ENCODE measurements at regions not wholly inside any gene's neighbourhood (a gene's known extent, or its start where the extent isn't known, plus 50 kb on each side); places are given as distances from the start of the nearest gene placed in this dataset.

DNA sequence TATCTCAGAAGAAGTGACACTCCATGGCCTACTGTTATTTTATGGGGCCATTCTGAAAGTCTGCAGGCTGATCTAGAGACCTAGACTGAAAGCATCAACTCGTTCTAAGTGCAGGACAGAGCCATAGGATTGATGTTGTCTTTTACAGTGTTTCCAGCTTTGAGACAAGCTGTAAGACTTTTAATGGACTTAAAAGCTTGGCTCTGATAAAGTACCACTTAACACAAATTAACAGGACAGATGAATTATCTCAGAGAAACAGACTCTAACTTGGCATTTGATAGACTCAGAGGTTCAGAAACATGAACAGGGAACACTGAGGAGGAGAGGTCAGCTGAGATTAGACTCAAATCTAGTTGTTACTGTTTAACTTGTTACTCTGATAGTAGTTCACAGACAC is 203.2 kb downstream of the TLR4 start:
- DNase-seq (ENCODE audit: extremely low read depth, low read depth) = no peak
- TF ChIP-seq, protein P1, sequence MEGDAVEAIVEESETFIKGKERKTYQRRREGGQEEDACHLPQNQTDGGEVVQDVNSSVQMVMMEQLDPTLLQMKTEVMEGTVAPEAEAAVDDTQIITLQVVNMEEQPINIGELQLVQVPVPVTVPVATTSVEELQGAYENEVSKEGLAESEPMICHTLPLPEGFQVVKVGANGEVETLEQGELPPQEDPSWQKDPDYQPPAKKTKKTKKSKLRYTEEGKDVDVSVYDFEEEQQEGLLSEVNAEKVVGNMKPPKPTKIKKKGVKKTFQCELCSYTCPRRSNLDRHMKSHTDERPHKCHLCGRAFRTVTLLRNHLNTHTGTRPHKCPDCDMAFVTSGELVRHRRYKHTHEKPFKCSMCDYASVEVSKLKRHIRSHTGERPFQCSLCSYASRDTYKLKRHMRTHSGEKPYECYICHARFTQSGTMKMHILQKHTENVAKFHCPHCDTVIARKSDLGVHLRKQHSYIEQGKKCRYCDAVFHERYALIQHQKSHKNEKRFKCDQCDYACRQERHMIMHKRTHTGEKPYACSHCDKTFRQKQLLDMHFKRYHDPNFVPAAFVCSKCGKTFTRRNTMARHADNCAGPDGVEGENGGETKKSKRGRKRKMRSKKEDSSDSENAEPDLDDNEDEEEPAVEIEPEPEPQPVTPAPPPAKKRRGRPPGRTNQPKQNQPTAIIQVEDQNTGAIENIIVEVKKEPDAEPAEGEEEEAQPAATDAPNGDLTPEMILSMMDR (IDR thresholded peaks at IDR 0.05; ENCODE audit: low read depth, low read length) = no peak

DNA sequence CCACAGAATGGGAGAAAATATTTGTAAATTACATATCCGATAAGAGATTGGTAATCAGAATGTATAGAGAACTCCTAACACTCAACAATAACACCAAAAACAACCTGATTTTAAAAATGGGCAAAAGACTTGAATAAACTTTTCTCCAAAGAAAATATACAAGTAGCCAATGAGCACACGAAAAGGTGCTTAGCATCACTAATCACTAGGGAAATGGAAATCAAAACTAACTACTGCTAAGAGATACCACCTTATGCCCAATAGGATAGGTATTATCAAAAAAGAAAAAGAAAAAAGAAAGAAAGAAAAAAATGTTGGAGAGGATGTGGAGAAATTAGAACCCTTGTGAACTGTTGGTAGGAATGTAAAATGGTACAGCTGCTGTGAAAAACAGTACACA is 212.1 kb downstream of the TLR4 start:
- TF ChIP-seq, protein P1 (IDR thresholded peaks at IDR 0.05; ENCODE audit: low read depth, low read length) = no peak
- DNase-seq (ENCODE audit: extremely low read depth, low read depth) = no peak

DNA sequence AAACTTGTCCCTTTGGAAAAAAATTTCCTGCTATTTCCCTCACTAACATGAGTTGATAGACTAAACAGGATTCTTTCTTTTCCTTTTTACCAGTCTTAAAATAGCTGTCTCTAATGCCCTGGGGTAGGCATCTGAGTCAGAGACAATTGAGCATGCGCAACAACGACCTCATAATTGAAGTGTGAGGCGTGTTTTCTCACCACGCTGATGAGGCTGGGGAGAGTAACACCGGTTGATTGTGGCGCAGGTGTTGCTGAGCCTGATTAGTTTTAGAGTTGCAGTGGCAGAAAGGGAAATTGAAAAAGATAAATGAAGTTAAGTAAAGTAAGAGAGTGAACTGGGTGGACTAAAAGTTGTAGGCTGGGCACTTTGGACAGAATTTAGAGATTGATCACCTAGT is 213.7 kb downstream of the TLR4 start:
- DNase-seq (ENCODE audit: extremely low read depth, low read depth) = no peak
- TF ChIP-seq, protein P1 (IDR thresholded peaks at IDR 0.05; ENCODE audit: low read depth, low read length) = no peak

DNA sequence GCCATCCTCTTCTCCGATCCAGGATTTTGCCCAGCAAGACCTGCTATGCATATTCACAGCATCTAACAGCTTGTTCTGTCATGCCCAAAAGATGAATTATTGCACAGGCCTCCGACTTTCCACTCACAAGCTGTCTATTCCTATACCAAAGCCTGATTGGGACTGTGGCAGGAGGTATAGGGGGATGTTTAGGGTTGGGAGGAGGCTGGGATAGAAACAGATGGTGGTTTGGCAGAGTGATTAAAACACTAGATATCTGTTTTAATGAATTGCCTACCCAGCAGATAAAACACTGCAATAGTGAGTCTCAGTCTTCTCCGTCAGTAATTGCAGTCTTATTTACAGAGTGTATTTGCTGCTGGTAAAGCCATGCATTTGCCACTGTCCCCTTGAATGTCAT is 215.3 kb downstream of the TLR4 start:
- TF ChIP-seq, protein P1 (IDR thresholded peaks at IDR 0.05; ENCODE audit: low read depth, low read length) = no peak

DNA sequence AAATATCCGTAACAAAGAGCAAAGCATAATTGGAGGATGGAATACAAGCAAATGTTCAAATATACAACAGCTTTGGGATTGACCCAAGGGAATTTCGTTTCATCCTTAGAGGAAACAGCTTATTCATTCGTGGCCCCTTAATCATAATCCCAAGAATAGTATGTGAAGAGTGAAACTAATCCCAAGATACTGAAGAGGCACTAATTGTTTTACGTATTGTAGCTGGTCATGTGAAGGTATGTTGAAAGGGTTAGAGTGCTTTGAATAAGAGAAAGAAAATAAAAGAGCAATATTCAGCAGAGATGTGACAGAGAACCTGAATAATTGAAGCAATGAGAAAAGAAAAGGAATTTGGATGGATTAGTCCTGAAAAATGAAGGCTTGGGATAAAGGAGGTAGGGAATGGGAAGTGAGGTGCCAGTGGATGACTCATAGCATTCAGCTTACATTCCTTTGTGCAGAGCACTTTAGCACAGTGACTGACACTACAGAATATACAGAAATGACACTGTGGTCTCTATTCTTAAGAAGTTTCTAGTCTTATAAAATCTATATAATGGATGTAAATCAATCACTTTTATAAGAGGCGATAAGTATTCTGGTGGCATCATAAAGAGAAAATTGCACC is 221.9 kb downstream of the TLR4 start:
- TF ChIP-seq, protein P1 (IDR thresholded peaks at IDR 0.05; ENCODE audit: low read depth, low read length) = no peak
- no peak for DNase-seq (ENCODE audit: extremely low read depth, low read depth)

More for the DNA sequence above, 215.3 kb downstream of the TLR4 start:
- DNase-seq (ENCODE audit: extremely low read depth, low read depth) = no peak

- TF ChIP-seq, protein P1 (IDR thresholded peaks at IDR 0.05; ENCODE audit: low read depth, low read length) = no peak
- no peak for DNase-seq (ENCODE audit: extremely low read depth, low read depth)
Measured at GRCh38 chr9:117927354-117927753, 223.2 kb downstream of the TLR4 start.

DNA sequence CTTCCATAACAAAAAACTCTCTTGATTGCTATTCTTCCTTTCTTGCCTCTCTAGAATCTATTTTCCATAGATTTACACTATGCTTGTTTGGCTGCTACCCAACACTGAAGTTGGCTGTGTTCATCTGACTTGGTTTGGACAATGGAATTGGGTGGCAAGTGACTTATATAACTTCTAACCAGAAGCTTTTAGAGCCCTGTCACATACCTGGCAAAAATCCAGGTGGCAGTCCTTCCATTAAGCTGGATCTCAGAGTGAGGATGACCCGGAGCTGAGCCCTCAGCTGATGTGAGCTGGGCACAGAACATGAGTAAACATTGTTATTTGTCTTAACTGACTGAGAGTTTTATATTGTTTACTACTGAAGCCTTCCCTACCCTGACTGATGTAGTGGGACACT is 225.7 kb downstream of the TLR4 start:
- TF ChIP-seq, protein P1 (IDR thresholded peaks at IDR 0.05; ENCODE audit: low read depth, low read length) = no peak
- DNase-seq (ENCODE audit: extremely low read depth, low read depth) = no peak

All from AG09319 (cell line).